H1 (cell line): ENCODE measurements at regions not wholly inside any gene's neighbourhood (a gene's known extent, or its start where the extent isn't known, plus 50 kb on each side); places are given as distances from the start of the nearest gene placed in this dataset.

Source experiments
- CTCF ChIA-PET: fragments of 300-600 bp; sonication (Branson Sonifier 250); formaldehyde crosslinking; loops from one replicate; lab custom pipeline; 2021; ENCODE audit not compliant: partially characterized antibody; lab: Charles Lee
- POLR2A ChIA-PET: fragments of 300-600 bp; sonication (Branson Sonifier 250); formaldehyde crosslinking; loops from one replicate; lab custom pipeline; 2021; ENCODE audit warnings: inconsistent platforms; ENCODE audit not compliant: partially characterized antibody; lab: Charles Lee
- DNase-seq, 2 experiments: peaks; one replicate each; pipeline versions ENCODE4 v3.0.0 to v3.0.0-alpha.2; 2010 to 2022; ENCODE audit warnings: low spot score in 2 of 2, low read depth in 1 of 2, mixed read lengths in 1 of 2
- FAIRE-seq: peaks from 2 replicates; lab custom pipeline; 2011; peaks lifted over from hg19 to GRCh38; lab: Jason Lieb, UNC
- H2AFZ ChIP-seq: 2 replicates; pipeline ENCODE4 v1.8.1; 2012; ENCODE audit warnings: low read length, inconsistent platforms
- H2AK5ac ChIP-seq: 2 replicates; pipeline ENCODE4 v1.6.1; 2013; ENCODE audit warnings: low read depth, low read length
- H2BK120ac ChIP-seq: replicated peaks from 2 replicates; pipeline ENCODE3; 2013; ENCODE audit warnings: low read depth, low read length, inconsistent platforms
- H2BK12ac ChIP-seq: 2 replicates; pipeline ENCODE4 v1.6.1; 2013; ENCODE audit warnings: low read depth, low read length
- H2BK15ac ChIP-seq: 2 replicates; pipeline ENCODE4 v1.6.1; 2013; ENCODE audit warnings: low read length
- H2BK20ac ChIP-seq: 2 replicates; pipeline ENCODE4 v1.6.1; 2013; ENCODE audit warnings: low read length
- H2BK5ac ChIP-seq: 2 replicates; pipeline ENCODE4 v1.6.1; 2013; ENCODE audit warnings: low read depth, low read length
- H3K14ac ChIP-seq: 2 replicates; pipeline ENCODE4 v1.6.1; 2013; ENCODE audit warnings: inconsistent platforms; ENCODE audit not compliant: insufficient read length
- H3K18ac ChIP-seq: 2 replicates; pipeline ENCODE4 v1.6.1; 2013; ENCODE audit warnings: low read length; ENCODE audit errors: extremely low read depth
- H3K23ac ChIP-seq: 2 replicates; pipeline ENCODE4 v1.6.1; 2013; ENCODE audit warnings: inconsistent platforms; ENCODE audit not compliant: insufficient read length
- H3K23me2 ChIP-seq: 2 replicates; pipeline ENCODE4 v1.6.1; 2013; ENCODE audit warnings: low read depth, low read length
- H3K27ac ChIP-seq: 2 replicates; pipeline ENCODE4 v1.6.1; 2011; ENCODE audit warnings: low read depth, low read length, inconsistent platforms
- H3K27me3 ChIP-seq, 4 experiments: replicated peaks in 1 of 4; 1 replicate in 1 of 4; 2 replicates in 3 of 4; pipeline versions ENCODE4 v1.6.1 to v1.8.1; 2011 to 2013; ENCODE audit warnings: low read length in 3 of 4, mild to moderate bottlenecking in 3 of 4, inconsistent platforms in 2 of 4, mixed read lengths in 2 of 4, moderate library complexity in 1 of 4; ENCODE audit not compliant: control insufficient read depth in 3 of 4, insufficient read depth in 3 of 4; ENCODE audit errors: extremely low read depth in 1 of 4
- H3K36me3 ChIP-seq, 4 experiments: 2 replicates each; pipeline versions ENCODE4 v1.6.1 to v1.8.1; 2011 to 2013; ENCODE audit warnings: mild to moderate bottlenecking in 4 of 4, low read length in 3 of 4, moderate library complexity in 2 of 4, control low read depth in 1 of 4, inconsistent platforms in 1 of 4; ENCODE audit not compliant: insufficient read depth in 4 of 4, control insufficient read depth in 2 of 4
- H3K4ac ChIP-seq: replicated peaks from 2 replicates; pipeline ENCODE3; 2013; ENCODE audit warnings: low read length, low read depth, mixed read lengths, inconsistent platforms; ENCODE audit not compliant: insufficient read length
- H3K4me1 ChIP-seq, 4 experiments: replicated peaks in 1 of 4; 1 replicate in 1 of 4; 2 replicates in 3 of 4; pipeline versions ENCODE4 v1.6.1 to v1.8.1; 2011 to 2013; ENCODE audit warnings: low read length in 3 of 4, inconsistent platforms in 2 of 4, mixed read lengths in 1 of 4; ENCODE audit not compliant: insufficient read depth in 4 of 4, control insufficient read depth in 3 of 4
- H3K4me2 ChIP-seq, 2 experiments: 2 replicates each; pipeline versions ENCODE4 v1.6.1 to v1.8.1; 2011 to 2013; ENCODE audit warnings: low read depth in 2 of 2, low read length in 2 of 2, control low read depth in 1 of 2, inconsistent platforms in 1 of 2, mild to moderate bottlenecking in 1 of 2; ENCODE audit not compliant: insufficient read depth in 1 of 2
- H3K4me3 ChIP-seq, 4 experiments: fragments of 200-600, 300-600 bp in 1 of 4; sonication (generic), shearing (Covaris generic), sonication (Bioruptor Twin) in 1 of 4; 2 replicates each; pipeline versions ENCODE4 v1.5.1 to v1.8.1; 2011 to 2016; ENCODE audit warnings: low read length in 4 of 4, low read depth in 3 of 4, control low read depth in 2 of 4, inconsistent platforms in 2 of 4, mild to moderate bottlenecking in 2 of 4, mixed read lengths in 1 of 4, moderate library complexity in 1 of 4; ENCODE audit not compliant: insufficient read depth in 2 of 4; ENCODE audit errors: extremely low read depth in 1 of 4
- H3K56ac ChIP-seq: replicated peaks from 2 replicates; pipeline ENCODE3; 2013; ENCODE audit warnings: low read depth, mild to moderate bottlenecking, mixed read lengths, low read length, inconsistent platforms; ENCODE audit not compliant: insufficient read length
- H3K79me1 ChIP-seq: 2 replicates; pipeline ENCODE4 v1.6.1; 2013; ENCODE audit warnings: low read depth, low read length, control low read depth
- H3K79me2 ChIP-seq, 2 experiments: 2 replicates each; pipeline versions ENCODE4 v1.6.1 to v1.8.1; 2012 to 2013; ENCODE audit warnings: low read length in 2 of 2, mild to moderate bottlenecking in 2 of 2, inconsistent platforms in 1 of 2; ENCODE audit not compliant: insufficient read depth in 2 of 2, control insufficient read depth in 1 of 2
- H3K9ac ChIP-seq, 4 experiments: replicated peaks in 1 of 4; 1 replicate in 1 of 4; 2 replicates in 3 of 4; pipeline versions ENCODE4 v1.6.1 to v1.8.1; 2011 to 2013; ENCODE audit warnings: low read depth in 3 of 4, low read length in 3 of 4, control low read depth in 2 of 4, mild to moderate bottlenecking in 2 of 4, moderate library complexity in 2 of 4, inconsistent platforms in 1 of 4; ENCODE audit errors: extremely low read depth in 1 of 4
- H3K9me3 ChIP-seq, 2 experiments: 2 replicates each; pipeline versions ENCODE4 v1.6.1 to v1.8.1; 2012 to 2013; ENCODE audit warnings: mild to moderate bottlenecking in 2 of 2, moderate library complexity in 2 of 2, control low read depth in 1 of 2, inconsistent platforms in 1 of 2, low read depth in 1 of 2, low read length in 1 of 2, mixed read lengths in 1 of 2; ENCODE audit not compliant: insufficient read depth in 2 of 2
- H4K20me1 ChIP-seq, 2 experiments: replicated peaks in 1 of 2; 2 replicates each; pipeline versions ENCODE3 to v1.8.1; 2011 to 2013; ENCODE audit warnings: inconsistent platforms in 2 of 2, low read length in 2 of 2, mild to moderate bottlenecking in 1 of 2; ENCODE audit not compliant: insufficient read depth in 2 of 2, control insufficient read depth in 1 of 2
- H4K5ac ChIP-seq: 2 replicates; pipeline ENCODE4 v1.6.1; 2013; ENCODE audit warnings: low read length, low read depth, mixed read lengths, inconsistent platforms; ENCODE audit not compliant: insufficient read length
- H4K8ac ChIP-seq: 2 replicates; pipeline ENCODE4 v1.8.0; 2013; ENCODE audit warnings: mild to moderate bottlenecking, moderate library complexity, low read length, inconsistent platforms; ENCODE audit not compliant: insufficient read depth; ENCODE audit errors: extremely low read depth
- H4K91ac ChIP-seq: replicated peaks from 2 replicates; pipeline ENCODE3; 2013; ENCODE audit warnings: low read length, mixed read lengths, inconsistent platforms; ENCODE audit not compliant: insufficient read length
- BACH1 ChIP-seq: IDR thresholded peaks from 2 replicates; pipeline ENCODE4 v1.6.1; 2012; ENCODE audit warnings: low read length, improper control_type of control experiment
- CEBPB ChIP-seq: IDR thresholded peaks from 2 replicates; pipeline ENCODE4 v1.6.1; 2012; ENCODE audit warnings: low read depth, low read length
- CTBP2 ChIP-seq: IDR thresholded peaks from 2 replicates; pipeline ENCODE4 v1.7.0; 2011; ENCODE audit warnings: borderline replicate concordance, mild to moderate bottlenecking, moderate library complexity, mixed read lengths, low read length; ENCODE audit not compliant: insufficient read depth, insufficient read length
- EGR1 ChIP-seq: IDR thresholded peaks from 2 replicates; pipeline ENCODE4 v1.6.1; 2011; ENCODE audit warnings: low read depth, low read length, borderline replicate concordance
- JUND ChIP-seq: IDR thresholded peaks from 2 replicates; pipeline ENCODE4 v1.6.1; 2011; ENCODE audit warnings: mild to moderate bottlenecking, improper control_type of control experiment, low read length
- MAFK ChIP-seq: IDR thresholded peaks from 2 replicates; pipeline ENCODE4 v1.6.1; 2012; ENCODE audit warnings: low read depth, mild to moderate bottlenecking, improper control_type of control experiment, low read length
- RAD21 ChIP-seq, 2 experiments: IDR thresholded peaks in 1 of 2; conservative IDR thresholded peaks in 1 of 2; 2 replicates each; pipeline ENCODE4 v1.6.1; 2011; ENCODE audit warnings: low read depth in 2 of 2, low read length in 2 of 2, improper control_type of control experiment in 1 of 2, inconsistent platforms in 1 of 2, mild to moderate bottlenecking in 1 of 2, moderate library complexity in 1 of 2
- RNF2 ChIP-seq: fragments of 200-900, 300-1000 bp; sonication (generic); IDR thresholded peaks from 2 replicates; pipeline ENCODE4 v1.7.1; 2016; ENCODE audit warnings: borderline replicate concordance, low read depth, mild to moderate bottlenecking, antibody characterized with exemption, low read length; ENCODE audit not compliant: poor library complexity, severe bottlenecking; ENCODE audit errors: missing control alignments
- RXRA ChIP-seq: IDR thresholded peaks from 2 replicates; pipeline ENCODE4 v1.6.1; 2011; ENCODE audit warnings: low read depth, mild to moderate bottlenecking, low read length, moderate library complexity; ENCODE audit not compliant: insufficient read depth
- ZNF274 ChIP-seq: IDR thresholded peaks from 2 replicates; pipeline ENCODE4 v1.7.0; 2012; ENCODE audit warnings: low read length, borderline replicate concordance; ENCODE audit errors: extremely low read depth
- TF ChIP-seq, protein P1 (sequence below): IDR thresholded peaks from 2 replicates; pipeline ENCODE4 v1.6.1; 2011; ENCODE audit warnings: low read length, improper control_type of control experiment

DNA sequence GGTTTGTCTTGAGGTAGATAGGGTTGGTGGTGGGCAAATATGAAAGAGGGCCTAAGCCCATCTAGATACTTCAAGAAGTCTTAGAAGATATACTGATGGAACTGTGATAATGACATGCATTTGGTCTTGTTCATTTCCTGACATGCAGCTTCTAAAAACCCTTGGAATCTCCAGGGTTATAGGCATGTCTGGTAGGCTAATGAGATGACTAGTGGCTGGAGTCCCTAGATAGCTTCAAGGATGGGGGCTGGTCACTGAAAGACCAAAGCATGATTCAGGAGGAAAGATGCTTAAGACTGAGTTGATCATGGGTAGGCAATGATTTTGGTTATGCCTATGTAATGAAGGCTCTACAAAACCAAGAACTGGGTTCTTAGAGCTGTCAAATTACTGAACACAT, 217.9 kb upstream of the MOCS1 start:
- H3K9me3 ChIP-seq, result no peaks in the 10 kb centered on the region

More for the DNA sequence above, 217.9 kb upstream of the MOCS1 start:
- ChIA-PET POLR2A (no interaction called here), CTCF (interaction anchor here (0.6 to 2.0 kb wide), 3 partner anchors 11 to 398 kb away, joined by 3 to 9 read pairs (median 3); no protein-coding TSS in a partner anchor)
- Histone ChIP-seq H2AFZ (no peak overlapping the region), H3K27ac (no peak overlapping the region), H2BK15ac (no peak overlapping the region; the same call in 1 of the 2 replicates), H4K20me1 (no peaks in the 10 kb centered on the region), H3K79me2 (no peaks in the 10 kb centered on the region), H3K23ac (no peak overlapping the region), H2AK5ac (no peak overlapping the region), H2BK5ac (no peak overlapping the region), H3K56ac (no peak overlapping the region), H3K27me3 (peaks cover 0 to 1% (median 0%) of the 10 kb centered on the region in 4 experiments; a peak in 1 of 7 replicates), H3K4ac (no peak overlapping the region), H2BK120ac (no peak overlapping the region), H3K23me2 (no peaks in the 10 kb centered on the region), H2BK12ac (no peak overlapping the region), H3K18ac (no peak overlapping the region), H3K36me3 (no peaks in the 10 kb centered on the region), H3K79me1 (no peaks in the 10 kb centered on the region), H3K4me1 (no peaks in the 10 kb centered on the region), H4K8ac (no peak overlapping the region), H3K9ac (no peak overlapping the region), H4K91ac (no peak overlapping the region), H3K14ac (no peak overlapping the region), H3K4me3 (no peak overlapping the region), H2BK20ac (no peak overlapping the region), H3K4me2 (no peak overlapping the region), H4K5ac (no peak overlapping the region)
- DNase-seq, result no peak
- TF ChIP-seq CTBP2 (no peak), CEBPB (no peak), BACH1 (no peak), MAFK (no peak), RNF2 (no peak), ZNF274 (no peak), JUND (no peak), EGR1 (no peak), RAD21 (IDR thresholded peaks at IDR 0.05 in 1 of 2, conservative IDR thresholded peaks at IDR 0.05 in 1 of 2; ENCODE audit: low read depth in 2 of 2, low read length in 2 of 2) (no peak), RXRA (no peak)
- TF ChIP-seq, protein P1, sequence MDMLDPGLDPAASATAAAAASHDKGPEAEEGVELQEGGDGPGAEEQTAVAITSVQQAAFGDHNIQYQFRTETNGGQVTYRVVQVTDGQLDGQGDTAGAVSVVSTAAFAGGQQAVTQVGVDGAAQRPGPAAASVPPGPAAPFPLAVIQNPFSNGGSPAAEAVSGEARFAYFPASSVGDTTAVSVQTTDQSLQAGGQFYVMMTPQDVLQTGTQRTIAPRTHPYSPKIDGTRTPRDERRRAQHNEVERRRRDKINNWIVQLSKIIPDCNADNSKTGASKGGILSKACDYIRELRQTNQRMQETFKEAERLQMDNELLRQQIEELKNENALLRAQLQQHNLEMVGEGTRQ, result no peak
- FAIRE-seq, result no peak
